ENCODE measurements at regions not wholly inside any gene's neighbourhood (a gene's known extent, or its start where the extent isn't known, plus 50 kb on each side); places are given as distances from the start of the nearest gene placed in this dataset.

GRCh38 chr2:19649142-19649541 is 252.6 kb downstream of the TTC32 start:
- no peak for TF ChIP-seq CTCF (IDR thresholded peaks at IDR 0.05; ENCODE audit: insufficient read depth, low read depth, low read length)
- DNase-seq (ENCODE audit: low read depth) = peak; percentile 42
- no peak overlapping the region for H3K4me3 ChIP-seq (ENCODE audit: low read depth, low read length)

- no peak for TF ChIP-seq CTCF (IDR thresholded peaks at IDR 0.05; ENCODE audit: insufficient read depth, low read depth, low read length)
- DNase-seq (ENCODE audit: low read depth) = peak; percentile 92
- no peak overlapping the region for H3K4me3 ChIP-seq (ENCODE audit: low read depth, low read length)
These were observed 253.2 kb downstream of the TTC32 start for GRCh38 chr2:19648583-19648982.

GRCh38 chr2:19646987-19647386 is 254.8 kb downstream of the TTC32 start:
- no peak for TF ChIP-seq CTCF (IDR thresholded peaks at IDR 0.05; ENCODE audit: insufficient read depth, low read depth, low read length)
- H3K4me3 ChIP-seq (ENCODE audit: low read depth, low read length) = no peak overlapping the region
- DNase-seq (ENCODE audit: low read depth) = no peak

GRCh38 chr2:19644763-19645162 is 257.0 kb downstream of the TTC32 start:
- no peak for TF ChIP-seq CTCF (IDR thresholded peaks at IDR 0.05; ENCODE audit: insufficient read depth, low read depth, low read length)
- no peak for DNase-seq (ENCODE audit: low read depth)
- no peak overlapping the region for H3K4me3 ChIP-seq (ENCODE audit: low read depth, low read length)

- DNase-seq (ENCODE audit: low read depth) = peak; percentile 23
- no peak for TF ChIP-seq CTCF (IDR thresholded peaks at IDR 0.05; ENCODE audit: insufficient read depth, low read depth, low read length)
- no peak overlapping the region for H3K4me3 ChIP-seq (ENCODE audit: low read depth, low read length)
These were observed 258.7 kb downstream of the TTC32 start for GRCh38 chr2:19643117-19643518.

- no peak overlapping the region for H3K4me3 ChIP-seq (ENCODE audit: low read depth, low read length)
- no peak for TF ChIP-seq CTCF (IDR thresholded peaks at IDR 0.05; ENCODE audit: insufficient read depth, low read depth, low read length)
- DNase-seq (ENCODE audit: low read depth) = no peak
These were observed 259.3 kb downstream of the TTC32 start for GRCh38 chr2:19642501-19642900.

GRCh38 chr2:19635951-19636510 is 265.8 kb downstream of the TTC32 start:
- DNase-seq (ENCODE audit: low read depth) = no peak
- H3K4me3 ChIP-seq (ENCODE audit: low read depth, low read length) = no peak overlapping the region
- no peak for TF ChIP-seq CTCF (IDR thresholded peaks at IDR 0.05; ENCODE audit: insufficient read depth, low read depth, low read length)

All from fibroblast of villous mesenchyme (primary cell).